Bronchial epithelial cell (primary cell): ENCODE measurements at regions not wholly inside any gene's neighbourhood (a gene's known extent, or its start where the extent isn't known, plus 50 kb on each side); places are given as distances from the start of the nearest gene placed in this dataset.

Experiments used
- DNase-seq: peaks from one replicate; pipeline ENCODE4 v3.0.0-alpha.2; 2010; ENCODE audit warnings: low read depth
- FAIRE-seq: peaks from 2 replicates; lab custom pipeline; 2011; peaks lifted over from hg19 to GRCh38; lab: Jason Lieb, UNC
- H3K27me3 ChIP-seq: 2 replicates; pipeline ENCODE4 v1.5.1; 2011; ENCODE audit warnings: low read length; ENCODE audit not compliant: control insufficient read depth, insufficient read depth
- H3K36me3 ChIP-seq: 2 replicates; pipeline ENCODE4 v1.5.1; 2011; ENCODE audit warnings: low read length; ENCODE audit not compliant: control insufficient read depth, insufficient read depth
- H3K4me3 ChIP-seq: 2 replicates; pipeline ENCODE4 v1.5.1; 2011; ENCODE audit warnings: mild to moderate bottlenecking, low read depth, low read length, control low read depth
- CTCF ChIP-seq: IDR thresholded peaks from 2 replicates; pipeline ENCODE4 v1.5.1; 2011; ENCODE audit warnings: mild to moderate bottlenecking, moderate library complexity, low read length, control low read depth, inconsistent platforms; ENCODE audit not compliant: insufficient read depth, severe bottlenecking

- DNase-seq (peak; percentile 50), FAIRE-seq (no peak)
- H3K27me3 ChIP-seq = no peaks in the 10 kb centered on the region
- H3K36me3 ChIP-seq = no peaks in the 10 kb centered on the region
- no peak for TF ChIP-seq CTCF
- H3K4me3 ChIP-seq = no peak overlapping the region
These were observed 550.7 kb upstream of the TLE4 start for GRCh38 chr9:79021084-79021483.

- FAIRE-seq (no peak), DNase-seq (peak; percentile 98)
- Histone ChIP-seq H3K36me3 (no peaks in the 10 kb centered on the region), H3K27me3 (no peaks in the 10 kb centered on the region), H3K4me3 (no peak overlapping the region)
- no peak for TF ChIP-seq CTCF
These were observed 548.6 kb upstream of the TLE4 start for GRCh38 chr9:79023134-79023580.

- no peak overlapping the region for H3K4me3 ChIP-seq
- H3K36me3 ChIP-seq = no peaks in the 10 kb centered on the region
- no peak for TF ChIP-seq CTCF
- DNase-seq (peak; percentile 96), FAIRE-seq (no peak)
- no peaks in the 10 kb centered on the region for H3K27me3 ChIP-seq
These were observed 545.4 kb upstream of the TLE4 start for GRCh38 chr9:79026316-79026715.

- TF ChIP-seq CTCF = no peak
- DNase-seq (peak; percentile 72), FAIRE-seq (no peak)
- Histone ChIP-seq H3K27me3 (no peaks in the 10 kb centered on the region), H3K36me3 (no peaks in the 10 kb centered on the region), H3K4me3 (no peak overlapping the region)
These were observed 543.7 kb upstream of the TLE4 start for GRCh38 chr9:79028101-79028500.

- no peak for TF ChIP-seq CTCF
- Histone ChIP-seq H3K27me3 (no peaks in the 10 kb centered on the region), H3K36me3 (no peaks in the 10 kb centered on the region), H3K4me3 (no peak overlapping the region)
- DNase-seq = no peak
- no peak for FAIRE-seq
These were observed 537.2 kb upstream of the TLE4 start for GRCh38 chr9:79034583-79034982.

- Histone ChIP-seq H3K36me3 (no peaks in the 10 kb centered on the region), H3K27me3 (no peaks in the 10 kb centered on the region), H3K4me3 (no peak overlapping the region)
- no peak for FAIRE-seq
- no peak for DNase-seq
- no peak for TF ChIP-seq CTCF
These were observed 534.4 kb upstream of the TLE4 start for GRCh38 chr9:79037338-79037737.
